SK-N-SH (cell line): ENCODE measurements at regions not wholly inside any gene's neighbourhood (a gene's known extent, or its start where the extent isn't known, plus 50 kb on each side); places are given as distances from the start of the nearest gene placed in this dataset.

Experiments used
- CTCF ChIA-PET: fragments of 300-600, 350-600 bp; formaldehyde crosslinking; extraction: SDS; loops from one replicate; lab custom pipeline; 2021; lab: Yijun Ruan, JAX
- POLR2A ChIA-PET: fragments of 350-600 bp; sonication (Branson Sonifier 250); formaldehyde crosslinking; extraction: SDS; loops from one replicate; lab custom pipeline; 2020; ENCODE audit warnings: antibody characterized with exemption, inconsistent platforms; lab: Yijun Ruan, JAX
- DNase-seq: peaks from one replicate; pipeline ENCODE4 v3.0.0; 2012
- H2AFZ ChIP-seq: fragments of 200-600 bp; sonication (generic); 2 replicates; pipeline ENCODE4 v1.8.1; 2016; ENCODE audit warnings: antibody characterized with exemption, mild to moderate bottlenecking, low read depth
- H3F3A ChIP-seq: fragments of 200-600 bp; sonication (generic); replicated peaks from 2 replicates; pipeline ENCODE3; 2016; ENCODE audit warnings: antibody characterized with exemption, mild to moderate bottlenecking; ENCODE audit not compliant: insufficient read depth
- H3K27ac ChIP-seq, 2 experiments: fragments of 200-500 bp in 1 of 2; fragments of 200-600 bp in 1 of 2; sonication (Bioruptor generic) in 1 of 2; sonication (generic), shearing (Covaris generic) in 1 of 2; 2 replicates each; pipeline versions ENCODE4 v1.5.1 to v1.6.1; 2014 to 2016; ENCODE audit warnings: low read depth in 2 of 2, inconsistent platforms in 1 of 2, low read length in 1 of 2, mild to moderate bottlenecking in 1 of 2, mixed read lengths in 1 of 2
- H3K27me3 ChIP-seq: fragments of 200-600 bp; sonication (generic), shearing (Covaris generic); 2 replicates; pipeline ENCODE4 v1.6.1; 2016; ENCODE audit warnings: mixed run types; ENCODE audit not compliant: insufficient read depth
- H3K36me3 ChIP-seq, 2 experiments: fragments of 200-500 bp in 1 of 2; fragments of 200-600 bp in 1 of 2; sonication (Bioruptor generic) in 1 of 2; sonication (generic) in 1 of 2; replicated peaks in 1 of 2; 2 replicates each; pipeline versions ENCODE3 to v1.5.1; 2014 to 2016; ENCODE audit warnings: low read length in 1 of 2, mild to moderate bottlenecking in 1 of 2; ENCODE audit not compliant: insufficient read depth in 2 of 2, control insufficient read depth in 1 of 2
- H3K4me1 ChIP-seq, 2 experiments: fragments of 200-500 bp in 1 of 2; fragments of 200-600 bp in 1 of 2; sonication (Bioruptor generic) in 1 of 2; sonication (generic), shearing (Covaris generic) in 1 of 2; 2 replicates each; pipeline versions ENCODE4 v1.5.1 to v1.6.1; 2014 to 2016; ENCODE audit warnings: low read depth in 1 of 2, low read length in 1 of 2, mixed run types in 1 of 2; ENCODE audit not compliant: insufficient read depth in 2 of 2, control insufficient read depth in 1 of 2
- H3K4me2 ChIP-seq: fragments of 200-600 bp; sonication (generic), shearing (Covaris generic); 2 replicates; pipeline ENCODE4 v1.6.1; 2017; ENCODE audit warnings: mixed run types
- H3K4me3 ChIP-seq, 2 experiments: fragments of 200-500 bp in 1 of 2; fragments of 200-600 bp in 1 of 2; sonication (Bioruptor generic) in 1 of 2; sonication (generic), shearing (Covaris generic) in 1 of 2; 2 replicates each; pipeline versions ENCODE4 v1.5.1 to v1.8.1; 2014 to 2016; ENCODE audit warnings: low read depth in 2 of 2, inconsistent platforms in 1 of 2, low read length in 1 of 2, mild to moderate bottlenecking in 1 of 2, mixed read lengths in 1 of 2, moderate library complexity in 1 of 2
- H3K79me2 ChIP-seq: fragments of 200-600 bp; sonication (generic); 2 replicates; pipeline ENCODE4 v1.8.1; 2017; ENCODE audit warnings: mild to moderate bottlenecking; ENCODE audit not compliant: insufficient read depth
- H3K9ac ChIP-seq: fragments of 200-600 bp; sonication (generic); 2 replicates; pipeline ENCODE4 v1.6.1; 2017; ENCODE audit warnings: mixed run types
- H3K9me2 ChIP-seq: fragments of 200-600 bp; sonication (generic); 2 replicates; pipeline ENCODE4 v1.6.1; 2017; ENCODE audit warnings: mixed run types
- H3K9me3 ChIP-seq: fragments of 200-600 bp; sonication (generic); 2 replicates; pipeline ENCODE4 v1.6.1; 2017; ENCODE audit warnings: mixed run types, mild to moderate bottlenecking, moderate library complexity
- H4K20me1 ChIP-seq: fragments of 200-600 bp; sonication (generic); 2 replicates; pipeline ENCODE4 v1.6.1; 2017; ENCODE audit warnings: mild to moderate bottlenecking, mixed run types; ENCODE audit not compliant: insufficient read depth
- CHD2 ChIP-seq: fragments of 150-350 bp; IDR thresholded peaks from 2 replicates; pipeline ENCODE4 v1.6.1; 2018; ENCODE audit warnings: low read length; ENCODE audit not compliant: partially characterized antibody
- CTCF ChIP-seq: fragments of 200-600 bp; sonication (generic); IDR thresholded peaks from 2 replicates; pipeline ENCODE4 v1.6.1; 2017; ENCODE audit warnings: antibody characterized with exemption, mild to moderate bottlenecking, moderate library complexity
- EP300 ChIP-seq, 2 experiments: IDR thresholded peaks; 2 replicates each; pipeline versions ENCODE4 v1.4.0 to v1.6.1; 2012; ENCODE audit warnings: borderline replicate concordance in 1 of 2, low read depth in 1 of 2, low read length in 1 of 2
- FOXM1 ChIP-seq: IDR thresholded peaks from 2 replicates; pipeline ENCODE4 v1.4.0; 2012; ENCODE audit warnings: low read depth, mild to moderate bottlenecking
- GATA2 ChIP-seq: sonication (generic); formaldehyde crosslinking; IDR thresholded peaks from 2 replicates; pipeline ENCODE4 v1.5.0; 2020; ENCODE audit warnings: mild to moderate bottlenecking, missing genetic modification reagents
- JUND ChIP-seq: IDR thresholded peaks from 2 replicates; pipeline ENCODE4 v1.4.0; 2012
- MEF2A ChIP-seq: IDR thresholded peaks from 2 replicates; pipeline ENCODE4 v1.4.0; 2012; ENCODE audit warnings: low read depth, borderline replicate concordance
- MXI1 ChIP-seq: IDR thresholded peaks from 2 replicates; pipeline ENCODE4 v1.6.1; 2012; ENCODE audit warnings: mild to moderate bottlenecking, low read depth, low read length, improper control_type of control experiment
- REST ChIP-seq: IDR thresholded peaks from 2 replicates; pipeline ENCODE4 v1.6.1; 2012; ENCODE audit warnings: mild to moderate bottlenecking, low read depth, low read length, moderate library complexity
- SMC3 ChIP-seq: IDR thresholded peaks from 2 replicates; pipeline ENCODE4 v1.6.1; 2012; ENCODE audit warnings: low read depth, low read length, improper control_type of control experiment
- TAF1 ChIP-seq: IDR thresholded peaks from 2 replicates; pipeline ENCODE4 v1.6.1; 2012; ENCODE audit warnings: low read depth, mild to moderate bottlenecking, low read length, moderate library complexity, borderline replicate concordance
- WGBS: methylation state at CpG from one replicate; pipeline ENCODE4 v1.1.6; 2017; ENCODE audit warnings: low lambda C conversion rate; 5-methylcytosine and 5-hydroxymethylcytosine counted together
- TF ChIP-seq, protein P1 (sequence below): IDR thresholded peaks from 2 replicates; pipeline ENCODE4 v1.4.0; 2012; ENCODE audit warnings: low read depth
- TF ChIP-seq, protein P2 (sequence below): IDR thresholded peaks from 2 replicates; pipeline ENCODE4 v1.4.0; 2012; ENCODE audit warnings: low read depth, borderline replicate concordance
- TF ChIP-seq, protein P3 (sequence below): fragments of 150-350 bp; IDR thresholded peaks from 2 replicates; pipeline ENCODE4 v1.6.1; 2017; ENCODE audit warnings: antibody characterized with exemption, low read length, low read depth, borderline replicate concordance

GRCh38 chr4:79205121-79205520 lies 120.7 kb downstream of the NAA11 start:
- H3K36me3 ChIP-seq = no peaks in the 10 kb centered on the region
- no peaks in the 10 kb centered on the region for H3F3A ChIP-seq
- no peak overlapping the region for H3K9ac ChIP-seq
- no peak overlapping the region for H3K27ac ChIP-seq
- TF ChIP-seq MEF2A = no peak
- TF ChIP-seq FOXM1 = no peak
- TF ChIP-seq, protein P1, sequence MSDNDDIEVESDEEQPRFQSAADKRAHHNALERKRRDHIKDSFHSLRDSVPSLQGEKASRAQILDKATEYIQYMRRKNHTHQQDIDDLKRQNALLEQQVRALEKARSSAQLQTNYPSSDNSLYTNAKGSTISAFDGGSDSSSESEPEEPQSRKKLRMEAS = no peak
- TF ChIP-seq, protein P2, sequence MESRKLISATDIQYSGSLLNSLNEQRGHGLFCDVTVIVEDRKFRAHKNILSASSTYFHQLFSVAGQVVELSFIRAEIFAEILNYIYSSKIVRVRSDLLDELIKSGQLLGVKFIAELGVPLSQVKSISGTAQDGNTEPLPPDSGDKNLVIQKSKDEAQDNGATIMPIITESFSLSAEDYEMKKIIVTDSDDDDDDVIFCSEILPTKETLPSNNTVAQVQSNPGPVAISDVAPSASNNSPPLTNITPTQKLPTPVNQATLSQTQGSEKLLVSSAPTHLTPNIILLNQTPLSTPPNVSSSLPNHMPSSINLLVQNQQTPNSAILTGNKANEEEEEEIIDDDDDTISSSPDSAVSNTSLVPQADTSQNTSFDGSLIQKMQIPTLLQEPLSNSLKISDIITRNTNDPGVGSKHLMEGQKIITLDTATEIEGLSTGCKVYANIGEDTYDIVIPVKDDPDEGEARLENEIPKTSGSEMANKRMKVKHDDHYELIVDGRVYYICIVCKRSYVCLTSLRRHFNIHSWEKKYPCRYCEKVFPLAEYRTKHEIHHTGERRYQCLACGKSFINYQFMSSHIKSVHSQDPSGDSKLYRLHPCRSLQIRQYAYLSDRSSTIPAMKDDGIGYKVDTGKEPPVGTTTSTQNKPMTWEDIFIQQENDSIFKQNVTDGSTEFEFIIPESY = no peak
- no peak for TF ChIP-seq CHD2
- TF ChIP-seq MXI1 = no peak
- TF ChIP-seq TAF1 = no peak
- no peak overlapping the region for H3K4me3 ChIP-seq
- H3K4me1 ChIP-seq = no peaks in the 10 kb centered on the region
- WGBS = 37% methylated on average over 3 of the region's 3 CpGs
- no peak for DNase-seq
- ChIA-PET CTCF (no interaction called here), POLR2A (no interaction called here)
- no peaks in the 10 kb centered on the region for H3K9me3 ChIP-seq
- H2AFZ ChIP-seq = no peak overlapping the region
- no peaks in the 10 kb centered on the region for H3K27me3 ChIP-seq
- no peaks in the 10 kb centered on the region for H3K9me2 ChIP-seq
- H3K4me2 ChIP-seq = no peak overlapping the region
- H3K79me2 ChIP-seq = no peaks in the 10 kb centered on the region
- no peaks in the 10 kb centered on the region for H4K20me1 ChIP-seq

- H3K9me2 ChIP-seq = no peaks in the 10 kb centered on the region
- no peaks in the 10 kb centered on the region for H3K36me3 ChIP-seq
- POLR2A ChIA-PET = no interaction called here
- TF ChIP-seq CTCF (no peak), TAF1 (no peak)
- TF ChIP-seq, all 33 proteins: peak for 0
- no peaks in the 10 kb centered on the region for H4K20me1 ChIP-seq
- WGBS = 21% methylated on average over 2 of the region's 2 CpGs
- H3K4me1 ChIP-seq = no peaks in the 10 kb centered on the region; a peak in 1 of 4 replicates
- no peak overlapping the region for H3K27ac ChIP-seq
- CTCF ChIA-PET = no interaction called here
- H3K27me3 ChIP-seq = no peaks in the 10 kb centered on the region
- no peak overlapping the region for H3K4me3 ChIP-seq
- no peak for DNase-seq
- H3F3A ChIP-seq = no peaks in the 10 kb centered on the region
- H3K9ac ChIP-seq = no peak overlapping the region
- H2AFZ ChIP-seq = no peak overlapping the region
- no peak overlapping the region for H3K4me2 ChIP-seq
- no peaks in the 10 kb centered on the region for H3K9me3 ChIP-seq
- H3K79me2 ChIP-seq = no peaks in the 10 kb centered on the region
These were observed 123.9 kb downstream of the NAA11 start for GRCh38 chr4:79201971-79202370.

GRCh38 chr4:79199743-79200142 lies 126.1 kb downstream of the NAA11 start:
- no peaks in the 10 kb centered on the region for H3K36me3 ChIP-seq
- 62% methylated on average over 2 of the region's 2 CpGs for WGBS
- no peaks in the 10 kb centered on the region; a peak in 1 of 4 replicates for H3K4me1 ChIP-seq
- DNase-seq = no peak
- H3K4me2 ChIP-seq = no peak overlapping the region
- H3K27me3 ChIP-seq = no peaks in the 10 kb centered on the region
- no peaks in the 10 kb centered on the region for H3K9me2 ChIP-seq
- ChIA-PET POLR2A (no interaction called here), CTCF (no interaction called here)
- no peaks in the 10 kb centered on the region for H3K9me3 ChIP-seq
- H3K4me3 ChIP-seq = no peak overlapping the region
- no peak overlapping the region for H3K27ac ChIP-seq
- no peaks in the 10 kb centered on the region for H4K20me1 ChIP-seq
- H2AFZ ChIP-seq = no peak overlapping the region
- H3K79me2 ChIP-seq = no peaks in the 10 kb centered on the region
- H3K9ac ChIP-seq = no peak overlapping the region
- H3F3A ChIP-seq = no peaks in the 10 kb centered on the region
- no peak for TF ChIP-seq GATA2 (CRISPR knock-in tag)
- no peak for TF ChIP-seq REST
- TF ChIP-seq, protein P3, sequence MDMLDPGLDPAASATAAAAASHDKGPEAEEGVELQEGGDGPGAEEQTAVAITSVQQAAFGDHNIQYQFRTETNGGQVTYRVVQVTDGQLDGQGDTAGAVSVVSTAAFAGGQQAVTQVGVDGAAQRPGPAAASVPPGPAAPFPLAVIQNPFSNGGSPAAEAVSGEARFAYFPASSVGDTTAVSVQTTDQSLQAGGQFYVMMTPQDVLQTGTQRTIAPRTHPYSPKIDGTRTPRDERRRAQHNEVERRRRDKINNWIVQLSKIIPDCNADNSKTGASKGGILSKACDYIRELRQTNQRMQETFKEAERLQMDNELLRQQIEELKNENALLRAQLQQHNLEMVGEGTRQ = no peak
- no peak for TF ChIP-seq JUND
- TF ChIP-seq SMC3 = no peak
- TF ChIP-seq TAF1 = no peak
- TF ChIP-seq EP300 (IDR thresholded peaks at IDR 0.05; ENCODE audit: borderline replicate concordance in 1 of 2, low read depth in 1 of 2, low read length in 1 of 2) = no peak
